ENCODE measurements at regions not wholly inside any gene's neighbourhood (a gene's known extent, or its start where the extent isn't known, plus 50 kb on each side); places are given as distances from the start of the nearest gene placed in this dataset.
"Not testable (repeated sequence)": the region's sequence is repeated elsewhere in the genome, so short reads cannot be mapped to it uniquely, and the experiment has no call there.

GRCh38 chr18:43893001-43893637 lies 615.8 kb upstream of the SYT4 start:
- DNase-seq = no peak

GRCh38 chr18:43904209-43904837 lies 627.0 kb upstream of the SYT4 start:
- no peak for DNase-seq

GRCh38 chr18:43914018-43914417 lies 636.7 kb upstream of the SYT4 start:
- no peak for DNase-seq

GRCh38 chr18:43916984-43917383 lies 639.7 kb upstream of the SYT4 start:
- DNase-seq = no peak

GRCh38 chr18:43917520-43917919 lies 640.2 kb upstream of the SYT4 start:
- no peak for DNase-seq

GRCh38 chr18:43919551-43919950 lies 642.3 kb upstream of the SYT4 start:
- peak; percentile 57 for DNase-seq

GRCh38 chr18:43931439-43931838 lies 654.1 kb upstream of the SYT4 start:
- no peak for DNase-seq

GRCh38 chr18:43932140-43932539 lies 654.9 kb upstream of the SYT4 start:
- DNase-seq = no peak

- DNase-seq = no peak
Observed at GRCh38 chr18:43933177-43933576, 655.9 kb upstream of the SYT4 start.

GRCh38 chr18:43934322-43934721 lies 657.0 kb upstream of the SYT4 start:
- no peak for DNase-seq

GRCh38 chr18:43934781-43935471 lies 657.6 kb upstream of the SYT4 start:
- no peak for DNase-seq

- DNase-seq = no peak
Observed at GRCh38 chr18:43936176-43936575, 658.9 kb upstream of the SYT4 start.

- DNase-seq = no peak
Observed at GRCh38 chr18:43949291-43949690, 672.0 kb upstream of the SYT4 start.

GRCh38 chr18:43950062-43950461 lies 672.8 kb upstream of the SYT4 start:
- DNase-seq = no peak

GRCh38 chr18:43952398-43952797 lies 675.1 kb upstream of the SYT4 start:
- DNase-seq = no peak

GRCh38 chr18:43961722-43962121 lies 684.4 kb upstream of the SYT4 start:
- DNase-seq = no peak

GRCh38 chr18:43964666-43965065 lies 687.4 kb upstream of the SYT4 start:
- no peak for DNase-seq

GRCh38 chr18:43965691-43966090 lies 688.4 kb upstream of the SYT4 start:
- DNase-seq = no peak

GRCh38 chr18:43970656-43971055 lies 693.4 kb upstream of the SYT4 start:
- no peak for DNase-seq

GRCh38 chr18:43978174-43978573 lies 700.9 kb upstream of the SYT4 start:
- no peak for DNase-seq

- no peak for DNase-seq
Observed at GRCh38 chr18:43982582-43982981, 698.1 kb upstream of the SETBP1 start.

- not testable (repeated sequence) for DNase-seq
Observed at GRCh38 chr18:43987061-43987460, 693.6 kb upstream of the SETBP1 start.

- DNase-seq = no peak
Observed at GRCh38 chr18:43992741-43993140, 687.9 kb upstream of the SETBP1 start.

- no peak for DNase-seq
Observed at GRCh38 chr18:43994381-43994780, 686.3 kb upstream of the SETBP1 start.

All from NCI-H146 (cell line).